Fibroblast of the aortic adventitia (primary cell): ENCODE measurements at regions not wholly inside any gene's neighbourhood (a gene's known extent, or its start where the extent isn't known, plus 50 kb on each side); places are given as distances from the start of the nearest gene placed in this dataset.

ENCODE experiments used
- DNase-seq: peaks from one replicate; pipeline ENCODE4 v3.0.0-alpha.2; 2010; ENCODE audit warnings: low read depth
- H3K4me3 ChIP-seq: 2 replicates; pipeline ENCODE4 v1.5.1; 2011; ENCODE audit warnings: low read depth, mild to moderate bottlenecking, control low read depth, low read length, moderate library complexity
- CTCF ChIP-seq: IDR thresholded peaks from 2 replicates; pipeline ENCODE4 v1.5.1; 2011; ENCODE audit warnings: mild to moderate bottlenecking, low read length, control low read depth, inconsistent platforms; ENCODE audit not compliant: insufficient read depth

DNA sequence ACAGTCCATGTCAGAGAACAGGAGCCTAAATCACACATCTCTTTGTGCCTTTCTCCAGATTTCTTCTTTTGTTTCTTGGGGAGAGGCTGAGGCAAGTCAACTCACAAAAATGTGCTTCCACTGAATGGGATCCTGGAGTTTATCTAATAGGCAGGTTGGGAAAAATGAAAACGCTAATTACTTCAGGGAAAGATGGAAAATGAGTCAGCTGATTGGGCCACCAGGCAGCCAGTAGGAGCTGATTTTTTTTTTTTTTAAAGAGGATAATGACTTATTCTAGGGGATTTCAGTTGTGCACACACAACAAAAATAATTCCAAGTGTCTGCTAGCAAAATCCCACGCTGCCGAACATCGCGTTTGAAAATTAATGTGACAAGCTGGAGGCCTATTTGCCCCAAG, 412.8 kb upstream of the ZMIZ1 start:
- no peak overlapping the region for H3K4me3 ChIP-seq
- DNase-seq: peak; percentile 32
- TF ChIP-seq CTCF: no peak

DNA sequence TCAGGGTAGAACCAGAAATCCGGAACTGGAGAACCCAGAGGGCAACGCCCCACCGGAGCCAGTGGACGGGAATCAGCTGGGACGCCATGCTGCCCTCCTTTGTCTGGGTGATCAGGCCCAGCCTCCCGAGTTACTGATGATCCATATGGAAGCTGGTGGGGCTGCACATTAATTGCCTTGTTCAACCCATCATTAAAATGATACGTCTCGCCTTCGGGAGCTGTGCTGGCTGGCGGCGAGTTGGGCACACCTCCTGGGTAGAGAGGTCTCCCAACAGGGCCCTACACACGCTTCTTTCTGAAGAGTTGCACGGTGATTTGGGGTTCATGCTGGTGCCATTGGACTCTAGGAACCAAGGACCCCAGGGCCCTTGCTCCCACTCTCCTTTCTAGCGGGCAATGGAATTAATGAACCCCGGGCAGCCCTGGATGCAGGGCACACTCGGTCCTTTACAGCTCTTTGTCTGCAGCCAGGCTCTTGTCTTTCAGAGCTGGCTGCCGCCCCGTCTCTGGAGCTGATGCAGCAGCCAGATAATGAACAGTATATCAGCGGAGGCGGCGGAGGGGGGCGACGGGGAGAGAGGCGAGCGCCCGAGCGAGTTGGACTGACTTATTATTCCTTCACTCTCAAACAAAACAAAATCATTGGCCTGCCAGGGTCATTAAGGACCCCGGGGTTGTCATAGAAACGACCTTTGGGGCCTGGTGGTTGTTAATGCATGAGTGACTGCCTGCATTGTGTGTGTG, 412.2 kb upstream of the ZMIZ1 start:
- TF ChIP-seq CTCF: no peak
- no peak overlapping the region for H3K4me3 ChIP-seq
- no peak for DNase-seq

DNA sequence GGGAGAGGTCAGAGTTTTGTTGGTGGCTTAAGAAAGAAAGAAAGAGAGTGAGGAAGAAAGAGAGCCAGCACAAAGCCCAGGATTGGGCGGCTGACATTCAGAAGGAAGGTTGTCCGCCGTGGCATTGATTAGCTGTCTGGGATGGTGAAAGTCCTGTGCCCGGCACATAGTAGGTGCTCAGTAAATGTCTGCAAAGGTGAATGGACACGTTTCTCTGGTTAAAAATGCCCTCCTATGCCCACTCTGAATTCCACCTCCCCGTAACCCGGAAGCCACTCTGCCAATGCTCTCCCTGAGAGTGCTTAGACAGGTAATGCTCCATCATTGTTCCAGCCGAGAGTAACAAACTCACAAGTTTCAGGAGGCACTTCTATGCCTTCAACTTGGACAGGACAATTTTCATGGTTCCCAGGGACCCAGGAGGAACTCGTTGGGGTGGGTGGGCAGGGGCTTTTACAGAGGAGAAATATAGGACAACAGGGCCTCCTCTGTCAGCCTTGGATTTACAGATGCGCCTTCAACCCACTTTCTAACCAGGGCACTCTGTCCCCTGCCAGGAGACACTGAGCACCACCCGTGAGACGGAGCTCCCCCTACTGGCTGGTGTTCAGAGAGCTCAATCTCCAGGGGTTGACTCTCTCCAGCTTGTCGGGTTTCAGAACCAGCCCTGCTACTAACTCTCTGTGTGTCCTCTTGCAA, 411.5 kb upstream of the ZMIZ1 start:
- H3K4me3 ChIP-seq: no peak overlapping the region
- DNase-seq: peak; percentile 63
- peak; percentile 75 for TF ChIP-seq CTCF

DNA sequence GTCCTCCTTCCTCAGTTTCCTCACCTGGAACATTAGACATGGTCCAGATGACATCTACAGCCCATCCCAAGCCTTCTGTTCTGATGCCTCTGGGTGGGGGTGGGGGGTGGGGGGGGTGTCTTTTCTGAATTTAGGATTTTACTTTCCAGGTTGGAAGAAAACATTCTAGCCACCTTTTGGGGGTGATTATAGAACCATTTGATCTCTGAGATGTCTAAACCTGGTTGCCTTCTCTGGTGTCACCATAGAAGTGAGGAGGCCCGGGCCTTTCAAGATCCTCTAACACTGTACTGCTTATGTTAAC, 411.0 kb upstream of the ZMIZ1 start:
- no peak overlapping the region for H3K4me3 ChIP-seq
- no peak for TF ChIP-seq CTCF
- no peak for DNase-seq

GRCh38 chr10:78658645-78659597, 409.8 kb upstream of the ZMIZ1 start:
- TF ChIP-seq CTCF: no peak
- H3K4me3 ChIP-seq: no peak overlapping the region
- DNase-seq: no peak

DNA sequence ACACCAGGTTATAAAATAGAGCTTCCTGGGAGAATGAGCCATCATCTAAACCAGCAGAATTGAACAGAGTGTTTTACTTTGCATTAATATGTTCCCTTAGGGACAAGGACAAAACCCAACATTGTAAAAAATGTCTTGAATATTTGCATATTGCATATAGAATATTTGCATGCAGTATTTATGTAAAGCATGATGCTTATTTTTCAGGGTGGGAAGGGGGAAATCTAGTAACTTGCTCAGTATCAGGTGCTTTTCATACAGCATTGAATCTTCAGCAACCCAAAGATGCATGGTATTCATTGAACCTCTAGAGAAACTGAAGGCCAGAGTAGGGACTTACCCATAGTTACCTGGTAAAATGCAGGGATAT, 409.2 kb upstream of the ZMIZ1 start:
- no peak overlapping the region for H3K4me3 ChIP-seq
- no peak for DNase-seq
- TF ChIP-seq CTCF: no peak
